ENCODE measurements at regions not wholly inside any gene's neighbourhood (a gene's known extent, or its start where the extent isn't known, plus 50 kb on each side); places are given as distances from the start of the nearest gene placed in this dataset.

- Mint-ChIP-seq H3K4me3 (no peak overlapping the region), H3K27me3 (peaks cover 6% of the 10 kb centered on the region), H3K4me1 (peaks cover 2% of the 10 kb centered on the region), H3K36me3 (no peaks in the 10 kb centered on the region), H3K27ac (no peak overlapping the region), H3K9me3 (no peaks in the 10 kb centered on the region)
- ATAC-seq (ENCODE audit: low read depth) (no peak), DNase-seq (ENCODE audit: low spot score in 2 of 2) (no peak)
These were observed 254.9 kb downstream of the RHOU start for GRCh38 chr1:228989992-228990827.

GRCh38 chr1:228990906-228991569 is 255.8 kb downstream of the RHOU start:
- ATAC-seq (ENCODE audit: low read depth), result no peak
- Mint-ChIP-seq H3K27me3 (peaks cover 6% of the 10 kb centered on the region), H3K9me3 (no peaks in the 10 kb centered on the region), H3K4me1 (peaks cover 2% of the 10 kb centered on the region), H3K36me3 (no peaks in the 10 kb centered on the region), H3K4me3 (no peak overlapping the region), H3K27ac (no peak overlapping the region)
- no peak for DNase-seq (ENCODE audit: low spot score in 2 of 2)

GRCh38 chr1:228992044-228992443 is 256.8 kb downstream of the RHOU start:
- H3K36me3 Mint-ChIP-seq, result no peaks in the 10 kb centered on the region

GRCh38 chr1:228992907-228993535 is 257.7 kb downstream of the RHOU start:
- ATAC-seq (ENCODE audit: low read depth) (no peak), DNase-seq (ENCODE audit: low spot score in 2 of 2) (no peak)
- Mint-ChIP-seq H3K27ac (no peak overlapping the region), H3K9me3 (no peaks in the 10 kb centered on the region), H3K27me3 (peaks cover 6% of the 10 kb centered on the region), H3K4me3 (no peak overlapping the region), H3K4me1 (peaks cover 2% of the 10 kb centered on the region), H3K36me3 (no peaks in the 10 kb centered on the region)

More at GRCh38 chr1:228992044-228992443, 256.8 kb downstream of the RHOU start:
- ATAC-seq (ENCODE audit: low read depth) (no peak), DNase-seq (ENCODE audit: low spot score in 2 of 2) (no peak)
- Mint-ChIP-seq H3K9me3 (no peaks in the 10 kb centered on the region), H3K27ac (no peak overlapping the region), H3K4me1 (peaks cover 2% of the 10 kb centered on the region), H3K27me3 (peaks cover 6% of the 10 kb centered on the region), H3K4me3 (no peak overlapping the region)

GRCh38 chr1:228994676-228995594 is 259.7 kb downstream of the RHOU start:
- no peak overlapping the region for H3K27ac Mint-ChIP-seq
- H3K9me3 Mint-ChIP-seq, result no peaks in the 10 kb centered on the region
- ATAC-seq (ENCODE audit: low read depth), result no peak
- DNase-seq (ENCODE audit: low spot score in 2 of 2), result no peak
- H3K36me3 Mint-ChIP-seq, result no peaks in the 10 kb centered on the region
- H3K27me3 Mint-ChIP-seq, result peaks cover 6% of the 10 kb centered on the region
- no peak overlapping the region for H3K4me3 Mint-ChIP-seq
- peaks cover 2% of the 10 kb centered on the region for H3K4me1 Mint-ChIP-seq

GRCh38 chr1:228996281-228996680 is 261.0 kb downstream of the RHOU start:
- peaks cover 1% of the 10 kb centered on the region for H3K9me3 Mint-ChIP-seq

GRCh38 chr1:228997721-228998144 is 262.5 kb downstream of the RHOU start:
- DNase-seq (ENCODE audit: low spot score in 2 of 2), result no peak
- Mint-ChIP-seq H3K27me3 (peaks cover 5% of the 10 kb centered on the region), H3K9me3 (peaks cover 1% of the 10 kb centered on the region), H3K4me3 (no peak overlapping the region), H3K36me3 (no peaks in the 10 kb centered on the region), H3K27ac (no peak overlapping the region), H3K4me1 (peaks cover 3% of the 10 kb centered on the region)
- ATAC-seq (ENCODE audit: low read depth), result no peak

More at GRCh38 chr1:228996281-228996680, 261.0 kb downstream of the RHOU start:
- ATAC-seq (ENCODE audit: low read depth) (no peak), DNase-seq (ENCODE audit: low spot score in 2 of 2) (no peak)
- peaks cover 6% of the 10 kb centered on the region for H3K27me3 Mint-ChIP-seq
- H3K27ac Mint-ChIP-seq, result no peak overlapping the region
- H3K4me1 Mint-ChIP-seq, result peaks cover under 1% of the 10 kb centered on the region
- no peak overlapping the region for H3K4me3 Mint-ChIP-seq
- H3K36me3 Mint-ChIP-seq, result no peaks in the 10 kb centered on the region

- Mint-ChIP-seq H3K4me3 (no peak overlapping the region), H3K36me3 (no peaks in the 10 kb centered on the region), H3K27ac (no peak overlapping the region), H3K27me3 (peaks cover 5% of the 10 kb centered on the region), H3K9me3 (peaks cover 1% of the 10 kb centered on the region), H3K4me1 (peaks cover 3% of the 10 kb centered on the region)
- DNase-seq (ENCODE audit: low spot score in 2 of 2) (no peak), ATAC-seq (ENCODE audit: low read depth) (no peak)
These were observed 262.9 kb downstream of the RHOU start for GRCh38 chr1:228998179-228998578.

GRCh38 chr1:228999446-229000170 is 264.3 kb downstream of the RHOU start:
- Mint-ChIP-seq H3K4me1 (peaks cover 3% of the 10 kb centered on the region), H3K36me3 (no peaks in the 10 kb centered on the region), H3K27me3 (peaks cover 4% of the 10 kb centered on the region), H3K9me3 (peaks cover 1% of the 10 kb centered on the region), H3K27ac (no peak overlapping the region), H3K4me3 (no peak overlapping the region)
- ATAC-seq (ENCODE audit: low read depth) (no peak), DNase-seq (ENCODE audit: low spot score in 2 of 2) (no peak)

GRCh38 chr1:229000187-229000586 is 264.9 kb downstream of the RHOU start:
- ATAC-seq (ENCODE audit: low read depth), result no peak
- no peak overlapping the region for H3K27ac Mint-ChIP-seq
- H3K4me3 Mint-ChIP-seq, result no peak overlapping the region
- H3K36me3 Mint-ChIP-seq, result no peaks in the 10 kb centered on the region
- peaks cover 4% of the 10 kb centered on the region for H3K27me3 Mint-ChIP-seq
- H3K4me1 Mint-ChIP-seq, result peaks cover 3% of the 10 kb centered on the region
- peaks cover 1% of the 10 kb centered on the region for H3K9me3 Mint-ChIP-seq
- no peak for DNase-seq (ENCODE audit: low spot score in 2 of 2)

GRCh38 chr1:229001467-229002011 is 266.3 kb downstream of the RHOU start:
- DNase-seq (ENCODE audit: low spot score in 2 of 2) (no peak), ATAC-seq (ENCODE audit: low read depth) (no peak)
- H3K9me3 Mint-ChIP-seq, result peaks cover 1% of the 10 kb centered on the region
- peaks cover 4% of the 10 kb centered on the region for H3K27me3 Mint-ChIP-seq
- no peaks in the 10 kb centered on the region for H3K36me3 Mint-ChIP-seq
- peaks cover 3% of the 10 kb centered on the region for H3K4me1 Mint-ChIP-seq
- no peak overlapping the region for H3K27ac Mint-ChIP-seq
- H3K4me3 Mint-ChIP-seq, result no peak overlapping the region

GRCh38 chr1:229002037-229002436 is 266.8 kb downstream of the RHOU start:
- no peak overlapping the region for H3K27ac Mint-ChIP-seq
- no peak overlapping the region for H3K4me3 Mint-ChIP-seq
- H3K36me3 Mint-ChIP-seq, result no peaks in the 10 kb centered on the region
- peaks cover 1% of the 10 kb centered on the region for H3K9me3 Mint-ChIP-seq
- peaks cover 4% of the 10 kb centered on the region for H3K27me3 Mint-ChIP-seq
- DNase-seq (ENCODE audit: low spot score in 2 of 2) (no peak), ATAC-seq (ENCODE audit: low read depth) (no peak)
- peaks cover 3% of the 10 kb centered on the region for H3K4me1 Mint-ChIP-seq
